IMR-90 (cell line): ENCODE measurements at regions not wholly inside any gene's neighbourhood (a gene's known extent, or its start where the extent isn't known, plus 50 kb on each side); places are given as distances from the start of the nearest gene placed in this dataset.
"Not testable (repeated sequence)": the region's sequence is repeated elsewhere in the genome, so short reads cannot be mapped to it uniquely, and the experiment has no call there.

ENCODE experiments used
- ATAC-seq: fragments of 200-7000 bp; cut with Tn5 transposase; 2 replicates; pipeline ENCODE4 v1.9.1; 2020; ENCODE audit warnings: low read depth, mild to moderate bottlenecking, moderate library complexity
- BruUV-seq: library from RNA; stranded (reverse); fragments of 400-500 nt; replicated peaks from 2 replicates; lab custom pipeline; 2021; lab: Mats Ljungman, UMichigan
- CTCF ChIA-PET: fragments of 300-600 bp; formaldehyde crosslinking; extraction: SDS; loops from one replicate; lab custom pipeline; 2021; ENCODE audit warnings: antibody characterized with exemption; lab: Yijun Ruan, JAX
- POLR2A ChIA-PET: fragments of 300-600 bp; sonication (Branson Sonifier 250); formaldehyde crosslinking; loops from one replicate; lab custom pipeline; 2022; ENCODE audit warnings: antibody characterized with exemption; ENCODE audit not compliant: unreplicated experiment; lab: Charles Lee
- DNase-seq: peaks from one replicate; pipeline ENCODE4 v3.0.0; 2013
- H2AFZ ChIP-seq: replicated peaks from 2 replicates; pipeline ENCODE3; 2013; ENCODE audit warnings: low read length, mild to moderate bottlenecking; ENCODE audit not compliant: poor library complexity
- H2AK5ac ChIP-seq: 2 replicates; pipeline ENCODE4 v1.6.1; 2013; ENCODE audit warnings: low read depth, low read length, inconsistent platforms
- H2AK9ac ChIP-seq: replicated peaks from 2 replicates; pipeline ENCODE3; 2013; ENCODE audit warnings: mild to moderate bottlenecking, low read depth, low read length, moderate library complexity; ENCODE audit not compliant: poor library complexity
- H2BK120ac ChIP-seq: 2 replicates; pipeline ENCODE4 v1.6.1; 2013; ENCODE audit warnings: low read depth, low read length, inconsistent platforms
- H2BK15ac ChIP-seq: 3 replicates; pipeline ENCODE4 v1.6.1; 2013; ENCODE audit warnings: low read depth, low read length, inconsistent platforms
- H2BK20ac ChIP-seq: 2 replicates; pipeline ENCODE4 v1.6.1; 2013; ENCODE audit warnings: low read depth, mild to moderate bottlenecking, inconsistent platforms, low read length, moderate library complexity
- H2BK5ac ChIP-seq: 2 replicates; pipeline ENCODE4 v1.6.1; 2013; ENCODE audit warnings: mild to moderate bottlenecking, low read depth, low read length, inconsistent platforms; ENCODE audit not compliant: poor library complexity, severe bottlenecking
- H3K14ac ChIP-seq: replicated peaks from 2 replicates; pipeline ENCODE4 v1.6.1; 2013; ENCODE audit warnings: low read depth, low read length, inconsistent platforms
- H3K18ac ChIP-seq: 2 replicates; pipeline ENCODE4 v1.6.1; 2013; ENCODE audit warnings: low read depth, low read length, control low read depth
- H3K23ac ChIP-seq: 2 replicates; pipeline ENCODE4 v1.6.1; 2013; ENCODE audit warnings: low read depth, low read length, inconsistent platforms
- H3K27ac ChIP-seq: 2 replicates; pipeline ENCODE4 v1.5.1; 2013; ENCODE audit warnings: mild to moderate bottlenecking, control low read depth, low read length; ENCODE audit not compliant: insufficient read depth
- H3K27me3 ChIP-seq: 2 replicates; pipeline ENCODE4 v1.6.1; 2013; ENCODE audit warnings: low read length; ENCODE audit not compliant: control insufficient read depth, insufficient read depth
- H3K36me3 ChIP-seq: 2 replicates; pipeline ENCODE4 v1.6.1; 2013; ENCODE audit warnings: low read length, mixed read lengths; ENCODE audit not compliant: control insufficient read depth, insufficient read depth
- H3K4ac ChIP-seq: 2 replicates; pipeline ENCODE4 v1.6.1; 2013; ENCODE audit warnings: low read depth, low read length, inconsistent platforms
- H3K4me1 ChIP-seq: 2 replicates; pipeline ENCODE4 v1.6.1; 2013; ENCODE audit warnings: low read length, mixed read lengths; ENCODE audit not compliant: control insufficient read depth, insufficient read depth
- H3K4me2 ChIP-seq: 2 replicates; pipeline ENCODE4 v1.6.1; 2013; ENCODE audit warnings: low read depth, mild to moderate bottlenecking, control low read depth, low read length, moderate library complexity
- H3K4me3 ChIP-seq: 2 replicates; pipeline ENCODE4 v1.5.1; 2013; ENCODE audit warnings: low read depth, mild to moderate bottlenecking, control low read depth, low read length, moderate library complexity; ENCODE audit not compliant: insufficient read depth
- H3K56ac ChIP-seq: 2 replicates; pipeline ENCODE4 v1.6.1; 2013; ENCODE audit warnings: low read length, inconsistent platforms; ENCODE audit not compliant: insufficient read depth; ENCODE audit errors: extremely low read depth
- H3K79me1 ChIP-seq, 2 experiments: 2 replicates each; pipeline ENCODE4 v1.6.1; 2013; ENCODE audit warnings: low read length in 2 of 2, inconsistent platforms in 1 of 2, low read depth in 1 of 2
- H3K9ac ChIP-seq: 2 replicates; pipeline ENCODE4 v1.6.1; 2013; ENCODE audit warnings: low read depth, low read length, control low read depth
- H3K9me1 ChIP-seq: 2 replicates; pipeline ENCODE4 v1.6.1; 2013; ENCODE audit warnings: low read length, inconsistent platforms; ENCODE audit not compliant: insufficient read depth
- H3K9me3 ChIP-seq: 2 replicates; pipeline ENCODE4 v1.6.1; 2013; ENCODE audit warnings: low read length; ENCODE audit not compliant: control insufficient read depth, insufficient read depth
- H4K20me1 ChIP-seq: 2 replicates; pipeline ENCODE4 v1.6.1; 2013; ENCODE audit warnings: low read length, inconsistent platforms; ENCODE audit not compliant: insufficient read depth
- H4K5ac ChIP-seq: 2 replicates; pipeline ENCODE4 v1.6.1; 2013; ENCODE audit warnings: mild to moderate bottlenecking, low read depth, low read length, control low read depth
- H4K8ac ChIP-seq, 2 experiments: 2 replicates each; pipeline ENCODE4 v1.6.1; 2013; ENCODE audit warnings: low read depth in 2 of 2, low read length in 2 of 2, control low read depth in 1 of 2, inconsistent platforms in 1 of 2
- H4K91ac ChIP-seq: 2 replicates; pipeline ENCODE4 v1.6.1; 2013; ENCODE audit warnings: low read depth, low read length, inconsistent platforms; ENCODE audit not compliant: insufficient read depth
- WGBS, 2 experiments: methylation state at CpG; one replicate each; pipeline versions ENCODE4 v1.1.5 to v1.1.7; 2013; ENCODE audit warnings: missing lambda C conversion rate in 2 of 2; ENCODE audit not compliant: insufficient read length in 1 of 2; ENCODE audit errors: extremely low coverage in 2 of 2; 5-methylcytosine and 5-hydroxymethylcytosine counted together
- dilution Hi-C: fragments of 300-500 bp; cut with HindIII; formaldehyde crosslinking; loops from one replicate; pipeline ENCODE4 v1.14.3; 2018; ENCODE audit warnings: low sequenced_read_pairs; ENCODE audit not compliant: unreplicated experiment
- in situ Hi-C: fragments of 300-500 bp; cut with MboI; formaldehyde crosslinking; loops from 3 replicates; pipeline ENCODE4 v1.14.3; 2019; ENCODE audit warnings: low sequenced_read_pairs, inconsistent platforms, mixed read lengths
- intact Hi-C: fragments of 100-400 bp; cut with micrococcal nuclease; formaldehyde crosslinking; loops from 2 replicates; pipeline ENCODE4 v1.10.0; 2022

DNA sequence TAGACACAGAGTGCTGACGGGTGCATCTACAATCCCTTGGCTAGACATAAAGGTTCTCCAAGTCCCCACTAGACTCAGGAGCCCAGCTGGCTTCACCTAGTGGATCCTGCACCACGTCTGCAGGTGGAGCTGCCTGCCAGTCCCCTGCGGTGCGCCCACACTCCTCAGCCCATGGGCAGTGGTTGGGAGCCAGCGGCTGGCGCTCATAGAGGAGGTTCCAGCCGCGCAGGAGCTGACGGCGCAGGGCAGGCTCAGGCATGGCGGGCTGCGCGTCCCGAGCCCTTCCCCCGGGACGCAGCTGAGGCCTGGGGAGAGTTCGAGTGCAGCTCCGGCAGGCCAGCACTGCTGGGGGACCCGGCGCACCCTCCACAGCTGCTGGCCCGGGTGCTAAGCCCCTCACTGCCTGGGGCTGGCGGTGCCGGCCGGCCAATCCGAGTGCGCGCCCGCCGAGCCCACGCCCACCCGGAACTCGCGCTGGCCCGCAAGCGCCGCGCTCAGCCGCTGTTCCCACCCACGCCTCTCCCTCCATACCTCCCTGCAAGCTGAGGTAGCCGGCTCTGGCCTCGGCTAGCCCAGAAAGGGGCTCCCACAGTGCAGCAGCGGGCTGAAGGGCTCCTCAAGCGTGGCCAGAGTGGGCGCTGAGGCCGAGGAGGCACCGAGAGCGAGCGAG lies 1364.5 kb upstream of the WWC1 start:
- H2BK5ac ChIP-seq, H3K79me1 ChIP-seq, in situ Hi-C loops, H2AK9ac ChIP-seq, H2BK15ac ChIP-seq, DNase-seq, H3K23ac ChIP-seq, H3K4me3 ChIP-seq, H3K56ac ChIP-seq, H3K4me1 ChIP-seq, H3K36me3 ChIP-seq, H2AK5ac ChIP-seq, H3K27me3 ChIP-seq, H2BK20ac ChIP-seq, H4K20me1 ChIP-seq, H3K27ac ChIP-seq, H3K9me1 ChIP-seq, ATAC-seq, H4K8ac ChIP-seq, H3K4me2 ChIP-seq, H2BK120ac ChIP-seq, H3K18ac ChIP-seq, POLR2A ChIA-PET, dilution Hi-C loops, BruUV-seq, H3K14ac ChIP-seq, H4K5ac ChIP-seq, intact Hi-C loops, H4K91ac ChIP-seq, H3K9ac ChIP-seq, H3K4ac ChIP-seq, CTCF ChIA-PET, H2AFZ ChIP-seq: not testable (repeated sequence)
- WGBS, 2 experiments: 77% methylated on average over 6 of the region's 48 CpGs; no CpG with 5 or more reads in 1 of the 2 experiments
- peaks cover 11% of the 10 kb centered on the region for H3K9me3 ChIP-seq
